ENCODE measurements at regions not wholly inside any gene's neighbourhood (a gene's known extent, or its start where the extent isn't known, plus 50 kb on each side); places are given as distances from the start of the nearest gene placed in this dataset.

GRCh38 chr11:119909495-119909894 is 180.5 kb upstream of the NECTIN1 start:
- TF ChIP-seq EZH2 (IDR thresholded peaks at IDR 0.05; ENCODE audit: insufficient read depth, low read length) (no peak), CTCF (IDR thresholded peaks at IDR 0.05; ENCODE audit: insufficient read depth, low read depth, low read length) (no peak)

All from astrocyte (in vitro differentiated cells and primary cell).